ENCODE measurements at regions not wholly inside any gene's neighbourhood (a gene's known extent, or its start where the extent isn't known, plus 50 kb on each side); places are given as distances from the start of the nearest gene placed in this dataset.
A peak's percentile ranks its signal among the peaks of the same experiment; 100 is the strongest.

DNA sequence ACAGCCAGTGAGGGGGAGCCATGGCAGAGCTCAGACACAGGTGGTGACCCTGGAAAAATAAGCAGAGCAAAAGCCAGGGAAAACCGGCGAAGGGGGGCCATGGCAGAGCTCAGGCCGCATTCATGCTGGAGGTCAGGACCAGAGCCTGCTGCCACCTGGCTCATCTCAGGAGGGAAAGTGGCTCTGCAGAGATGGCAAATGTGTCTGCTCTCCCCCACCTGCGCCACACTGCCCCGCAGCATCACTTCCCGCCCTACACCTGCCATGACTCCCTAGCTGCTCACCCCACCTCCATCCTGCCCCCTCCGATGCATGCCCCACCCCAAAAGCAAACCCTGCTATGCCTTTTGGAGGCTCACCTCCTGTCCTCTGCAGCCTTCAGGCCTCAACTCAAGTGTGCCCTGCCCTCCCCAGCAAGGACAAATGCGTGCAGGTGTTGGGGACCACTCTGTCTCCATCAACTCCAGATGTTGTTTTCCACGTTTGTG, 123.2 kb upstream of the FGF3 start:
- Histone ChIP-seq H3K4me2 (ENCODE audit: low read depth, low read length, poor library complexity, severe bottlenecking) (no peak overlapping the region), H3K9me3 (ENCODE audit: insufficient read depth, low read depth, low read length) (no peaks in the 10 kb centered on the region), H3K9ac (ENCODE audit: low read depth, low read length, poor library complexity, severe bottlenecking) (no peak overlapping the region), H3F3A (ENCODE audit: low read depth) (no peaks in the 10 kb centered on the region), H3K36me3 (ENCODE audit: insufficient read depth, low read length) (no peaks in the 10 kb centered on the region), H3K4me1 (ENCODE audit: insufficient read depth, low read length, poor library complexity, severe bottlenecking) (no peaks in the 10 kb centered on the region), H3K4me3 (ENCODE audit: low read length, poor library complexity, severe bottlenecking) (no peak overlapping the region), H4K20me1 (ENCODE audit: insufficient read depth, low read length, poor library complexity, severe bottlenecking) (no peaks in the 10 kb centered on the region), H3K9me2 (replicated peaks; ENCODE audit: low read depth, low read length) (no peaks in the 10 kb centered on the region), H3K79me2 (ENCODE audit: insufficient read depth, low read length) (no peaks in the 10 kb centered on the region), H3K27me3 (ENCODE audit: insufficient read depth, low read length, poor library complexity, severe bottlenecking) (no peaks in the 10 kb centered on the region), H2AFZ (ENCODE audit: low read length) (no peak overlapping the region)
- no peak for TF ChIP-seq EZH2phosphoT487 (IDR thresholded peaks at IDR 0.05; ENCODE audit: borderline replicate concordance)
- TF ChIP-seq, protein P1, sequence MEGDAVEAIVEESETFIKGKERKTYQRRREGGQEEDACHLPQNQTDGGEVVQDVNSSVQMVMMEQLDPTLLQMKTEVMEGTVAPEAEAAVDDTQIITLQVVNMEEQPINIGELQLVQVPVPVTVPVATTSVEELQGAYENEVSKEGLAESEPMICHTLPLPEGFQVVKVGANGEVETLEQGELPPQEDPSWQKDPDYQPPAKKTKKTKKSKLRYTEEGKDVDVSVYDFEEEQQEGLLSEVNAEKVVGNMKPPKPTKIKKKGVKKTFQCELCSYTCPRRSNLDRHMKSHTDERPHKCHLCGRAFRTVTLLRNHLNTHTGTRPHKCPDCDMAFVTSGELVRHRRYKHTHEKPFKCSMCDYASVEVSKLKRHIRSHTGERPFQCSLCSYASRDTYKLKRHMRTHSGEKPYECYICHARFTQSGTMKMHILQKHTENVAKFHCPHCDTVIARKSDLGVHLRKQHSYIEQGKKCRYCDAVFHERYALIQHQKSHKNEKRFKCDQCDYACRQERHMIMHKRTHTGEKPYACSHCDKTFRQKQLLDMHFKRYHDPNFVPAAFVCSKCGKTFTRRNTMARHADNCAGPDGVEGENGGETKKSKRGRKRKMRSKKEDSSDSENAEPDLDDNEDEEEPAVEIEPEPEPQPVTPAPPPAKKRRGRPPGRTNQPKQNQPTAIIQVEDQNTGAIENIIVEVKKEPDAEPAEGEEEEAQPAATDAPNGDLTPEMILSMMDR (conservative IDR thresholded peaks at IDR 0.05; ENCODE audit: low read length) = no peak

DNA sequence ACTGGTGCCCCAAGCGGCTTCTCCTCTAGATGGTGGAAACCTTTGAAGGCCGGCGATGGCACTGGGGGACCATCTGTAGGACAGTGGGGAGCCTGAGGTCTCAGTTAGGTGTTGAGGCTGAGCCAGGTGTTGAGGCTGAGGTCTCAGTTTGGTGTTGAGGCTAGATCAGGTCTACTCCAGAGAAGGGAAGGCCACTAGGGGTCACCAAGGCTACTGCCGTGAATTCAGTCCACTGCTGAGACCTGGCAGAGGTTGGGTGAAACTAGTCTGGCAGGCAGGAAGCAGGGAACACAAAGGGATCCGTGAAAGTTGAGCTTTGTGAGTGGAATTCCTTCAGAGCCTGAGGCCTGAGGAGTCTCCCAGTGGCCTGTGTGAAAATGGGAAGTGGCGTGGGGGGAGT, 123.8 kb upstream of the FGF3 start:
- no peaks in the 10 kb centered on the region for H3K79me2 ChIP-seq (ENCODE audit: insufficient read depth, low read length)
- H4K20me1 ChIP-seq (ENCODE audit: insufficient read depth, low read length, poor library complexity, severe bottlenecking) = no peaks in the 10 kb centered on the region
- H3K9me3 ChIP-seq (ENCODE audit: insufficient read depth, low read depth, low read length) = no peaks in the 10 kb centered on the region
- no peaks in the 10 kb centered on the region for H3K27me3 ChIP-seq (ENCODE audit: insufficient read depth, low read length, poor library complexity, severe bottlenecking)
- H3K36me3 ChIP-seq (ENCODE audit: insufficient read depth, low read length) = no peaks in the 10 kb centered on the region
- H3K4me1 ChIP-seq (ENCODE audit: insufficient read depth, low read length, poor library complexity, severe bottlenecking) = no peaks in the 10 kb centered on the region
- H2AFZ ChIP-seq (ENCODE audit: low read length) = no peak overlapping the region
- H3F3A ChIP-seq (ENCODE audit: low read depth) = no peaks in the 10 kb centered on the region
- no peaks in the 10 kb centered on the region for H3K9me2 ChIP-seq (replicated peaks; ENCODE audit: low read depth, low read length)
- H3K4me3 ChIP-seq (ENCODE audit: low read length, poor library complexity, severe bottlenecking) = no peak overlapping the region
- TF ChIP-seq, protein P1 (conservative IDR thresholded peaks at IDR 0.05; ENCODE audit: low read length) = peak; percentile 40; the same call in 1 of the 2 replicates
- TF ChIP-seq EZH2phosphoT487 (IDR thresholded peaks at IDR 0.05; ENCODE audit: borderline replicate concordance) = no peak
- no peak overlapping the region for H3K4me2 ChIP-seq (ENCODE audit: low read depth, low read length, poor library complexity, severe bottlenecking)
- no peak overlapping the region for H3K9ac ChIP-seq (ENCODE audit: low read depth, low read length, poor library complexity, severe bottlenecking)

DNA sequence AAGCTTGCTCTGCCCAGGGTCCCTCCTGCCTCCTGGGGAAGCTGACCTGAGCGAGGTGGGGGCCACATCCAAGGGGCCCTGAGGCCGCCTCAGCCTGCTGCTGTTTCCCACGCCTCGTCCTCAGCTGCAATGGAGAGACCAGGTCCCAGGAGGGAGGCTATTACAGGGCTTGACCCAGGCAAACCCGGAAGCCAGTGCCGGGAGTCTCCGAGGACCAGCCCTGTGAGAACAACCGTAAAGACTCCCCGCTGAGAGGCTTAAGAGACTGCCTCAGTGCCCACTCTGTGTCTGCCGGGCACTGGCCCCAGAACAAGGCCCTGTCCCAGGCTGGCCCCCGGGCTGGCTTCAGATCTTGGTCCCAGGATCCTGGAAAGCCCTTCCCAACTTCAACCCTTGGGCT, 124.3 kb upstream of the FGF3 start:
- TF ChIP-seq EZH2phosphoT487 (IDR thresholded peaks at IDR 0.05; ENCODE audit: borderline replicate concordance) = no peak
- TF ChIP-seq, protein P1 (conservative IDR thresholded peaks at IDR 0.05; ENCODE audit: low read length) = no peak

More for the DNA sequence above, 124.3 kb upstream of the FGF3 start:
- no peak overlapping the region for H3K4me3 ChIP-seq (ENCODE audit: low read length, poor library complexity, severe bottlenecking)
- no peaks in the 10 kb centered on the region for H3K36me3 ChIP-seq (ENCODE audit: insufficient read depth, low read length)
- H3K27me3 ChIP-seq (ENCODE audit: insufficient read depth, low read length, poor library complexity, severe bottlenecking) = no peaks in the 10 kb centered on the region
- no peaks in the 10 kb centered on the region for H3K4me1 ChIP-seq (ENCODE audit: insufficient read depth, low read length, poor library complexity, severe bottlenecking)
- no peaks in the 10 kb centered on the region for H3K9me2 ChIP-seq (replicated peaks; ENCODE audit: low read depth, low read length)
- H3K79me2 ChIP-seq (ENCODE audit: insufficient read depth, low read length) = no peaks in the 10 kb centered on the region
- H3K9ac ChIP-seq (ENCODE audit: low read depth, low read length, poor library complexity, severe bottlenecking) = no peak overlapping the region
- no peak overlapping the region for H3K4me2 ChIP-seq (ENCODE audit: low read depth, low read length, poor library complexity, severe bottlenecking)
- no peak overlapping the region for H2AFZ ChIP-seq (ENCODE audit: low read length)
- H3K9me3 ChIP-seq (ENCODE audit: insufficient read depth, low read depth, low read length) = no peaks in the 10 kb centered on the region
- H4K20me1 ChIP-seq (ENCODE audit: insufficient read depth, low read length, poor library complexity, severe bottlenecking) = no peaks in the 10 kb centered on the region
- H3F3A ChIP-seq (ENCODE audit: low read depth) = no peaks in the 10 kb centered on the region
